ENCODE measurements at regions not wholly inside any gene's neighbourhood (a gene's known extent, or its start where the extent isn't known, plus 50 kb on each side); places are given as distances from the start of the nearest gene placed in this dataset.

GRCh38 chr15:46178138-46178537 lies 543.3 kb downstream of the SQOR start:
- Mint-ChIP-seq H3K36me3 (no peaks in the 10 kb centered on the region), H3K4me1 (no peaks in the 10 kb centered on the region), H3K27me3 (ENCODE audit: low read depth) (peaks cover 2% of the 10 kb centered on the region; the same call in 1 of the 2 replicates), H3K9me3 (peaks cover 66% of the 10 kb centered on the region), H3K27ac (no peak overlapping the region), H3K4me3 (no peak overlapping the region)
- DNase-seq (ENCODE audit: low spot score) = no peak
- POLR2A ChIA-PET = no interaction called here
- no peak for ATAC-seq
- CTCF ChIA-PET = no interaction called here
- TF ChIP-seq, protein P1, sequence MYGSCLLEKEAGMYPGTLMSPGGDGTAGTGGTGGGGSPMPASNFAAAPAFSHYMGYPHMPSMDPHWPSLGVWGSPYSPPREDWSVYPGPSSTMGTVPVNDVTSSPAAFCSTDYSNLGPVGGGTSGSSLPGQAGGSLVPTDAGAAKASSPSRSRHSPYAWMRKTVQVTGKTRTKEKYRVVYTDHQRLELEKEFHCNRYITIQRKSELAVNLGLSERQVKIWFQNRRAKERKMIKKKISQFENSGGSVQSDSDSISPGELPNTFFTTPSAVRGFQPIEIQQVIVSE (CRISPR knock-in tag; IDR thresholded peaks at IDR 0.05; ENCODE audit: borderline replicate concordance) = no peak
- TF ChIP-seq, protein P2, sequence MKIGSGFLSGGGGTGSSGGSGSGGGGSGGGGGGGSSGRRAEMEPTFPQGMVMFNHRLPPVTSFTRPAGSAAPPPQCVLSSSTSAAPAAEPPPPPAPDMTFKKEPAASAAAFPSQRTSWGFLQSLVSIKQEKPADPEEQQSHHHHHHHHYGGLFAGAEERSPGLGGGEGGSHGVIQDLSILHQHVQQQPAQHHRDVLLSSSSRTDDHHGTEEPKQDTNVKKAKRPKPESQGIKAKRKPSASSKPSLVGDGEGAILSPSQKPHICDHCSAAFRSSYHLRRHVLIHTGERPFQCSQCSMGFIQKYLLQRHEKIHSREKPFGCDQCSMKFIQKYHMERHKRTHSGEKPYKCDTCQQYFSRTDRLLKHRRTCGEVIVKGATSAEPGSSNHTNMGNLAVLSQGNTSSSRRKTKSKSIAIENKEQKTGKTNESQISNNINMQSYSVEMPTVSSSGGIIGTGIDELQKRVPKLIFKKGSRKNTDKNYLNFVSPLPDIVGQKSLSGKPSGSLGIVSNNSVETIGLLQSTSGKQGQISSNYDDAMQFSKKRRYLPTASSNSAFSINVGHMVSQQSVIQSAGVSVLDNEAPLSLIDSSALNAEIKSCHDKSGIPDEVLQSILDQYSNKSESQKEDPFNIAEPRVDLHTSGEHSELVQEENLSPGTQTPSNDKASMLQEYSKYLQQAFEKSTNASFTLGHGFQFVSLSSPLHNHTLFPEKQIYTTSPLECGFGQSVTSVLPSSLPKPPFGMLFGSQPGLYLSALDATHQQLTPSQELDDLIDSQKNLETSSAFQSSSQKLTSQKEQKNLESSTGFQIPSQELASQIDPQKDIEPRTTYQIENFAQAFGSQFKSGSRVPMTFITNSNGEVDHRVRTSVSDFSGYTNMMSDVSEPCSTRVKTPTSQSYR (CRISPR knock-in tag; IDR thresholded peaks at IDR 0.05) = no peak
- TF ChIP-seq EMX1 (CRISPR knock-in tag; IDR thresholded peaks at IDR 0.05) (no peak), ATF1 (CRISPR knock-in tag; IDR thresholded peaks at IDR 0.05) (no peak), RELA (CRISPR knock-in tag; IDR thresholded peaks at IDR 0.05; ENCODE audit: borderline replicate concordance) (no peak)

- Mint-ChIP-seq H3K27ac (no peak overlapping the region), H3K9me3 (peaks cover 16% of the 10 kb centered on the region), H3K4me3 (no peak overlapping the region), H3K27me3 (ENCODE audit: low read depth) (no peaks in the 10 kb centered on the region), H3K4me1 (no peaks in the 10 kb centered on the region), H3K36me3 (peaks cover 5% of the 10 kb centered on the region)
- ChIA-PET CTCF (interaction anchor here (0.6 kb wide), 1 partner anchor 17 kb away, joined by 4 read pairs; no protein-coding TSS in a partner anchor), POLR2A (no interaction called here)
- ATAC-seq (no peak), DNase-seq (ENCODE audit: low spot score) (no peak)
- TF ChIP-seq ESRRA (CRISPR knock-in tag; IDR thresholded peaks at IDR 0.05; ENCODE audit: borderline replicate concordance) (no peak), TEAD4 (CRISPR knock-in tag; IDR thresholded peaks at IDR 0.05) (no peak), PRDM15 (CRISPR knock-in tag; IDR thresholded peaks at IDR 0.05) (no peak), TCF7 (CRISPR knock-in tag; IDR thresholded peaks at IDR 0.05; ENCODE audit: low read depth) (no peak), USF2 (CRISPR knock-in tag; IDR thresholded peaks at IDR 0.05) (no peak), CREB1 (CRISPR knock-in tag; IDR thresholded peaks at IDR 0.05) (no peak), ATF1 (CRISPR knock-in tag; IDR thresholded peaks at IDR 0.05) (no peak), ELF4 (CRISPR knock-in tag; IDR thresholded peaks at IDR 0.05; ENCODE audit: low read depth) (no peak), E2F5 (CRISPR knock-in tag; IDR thresholded peaks at IDR 0.05) (no peak), NR2C2 (CRISPR knock-in tag; IDR thresholded peaks at IDR 0.05) (no peak), HMGA2 (CRISPR knock-in tag; IDR thresholded peaks at IDR 0.05) (no peak), PRRX2 (CRISPR knock-in tag; IDR thresholded peaks at IDR 0.05) (no peak), ZNF317 (CRISPR knock-in tag; IDR thresholded peaks at IDR 0.05; ENCODE audit: borderline replicate concordance, low read depth) (no peak)
- TF ChIP-seq, protein P3, sequence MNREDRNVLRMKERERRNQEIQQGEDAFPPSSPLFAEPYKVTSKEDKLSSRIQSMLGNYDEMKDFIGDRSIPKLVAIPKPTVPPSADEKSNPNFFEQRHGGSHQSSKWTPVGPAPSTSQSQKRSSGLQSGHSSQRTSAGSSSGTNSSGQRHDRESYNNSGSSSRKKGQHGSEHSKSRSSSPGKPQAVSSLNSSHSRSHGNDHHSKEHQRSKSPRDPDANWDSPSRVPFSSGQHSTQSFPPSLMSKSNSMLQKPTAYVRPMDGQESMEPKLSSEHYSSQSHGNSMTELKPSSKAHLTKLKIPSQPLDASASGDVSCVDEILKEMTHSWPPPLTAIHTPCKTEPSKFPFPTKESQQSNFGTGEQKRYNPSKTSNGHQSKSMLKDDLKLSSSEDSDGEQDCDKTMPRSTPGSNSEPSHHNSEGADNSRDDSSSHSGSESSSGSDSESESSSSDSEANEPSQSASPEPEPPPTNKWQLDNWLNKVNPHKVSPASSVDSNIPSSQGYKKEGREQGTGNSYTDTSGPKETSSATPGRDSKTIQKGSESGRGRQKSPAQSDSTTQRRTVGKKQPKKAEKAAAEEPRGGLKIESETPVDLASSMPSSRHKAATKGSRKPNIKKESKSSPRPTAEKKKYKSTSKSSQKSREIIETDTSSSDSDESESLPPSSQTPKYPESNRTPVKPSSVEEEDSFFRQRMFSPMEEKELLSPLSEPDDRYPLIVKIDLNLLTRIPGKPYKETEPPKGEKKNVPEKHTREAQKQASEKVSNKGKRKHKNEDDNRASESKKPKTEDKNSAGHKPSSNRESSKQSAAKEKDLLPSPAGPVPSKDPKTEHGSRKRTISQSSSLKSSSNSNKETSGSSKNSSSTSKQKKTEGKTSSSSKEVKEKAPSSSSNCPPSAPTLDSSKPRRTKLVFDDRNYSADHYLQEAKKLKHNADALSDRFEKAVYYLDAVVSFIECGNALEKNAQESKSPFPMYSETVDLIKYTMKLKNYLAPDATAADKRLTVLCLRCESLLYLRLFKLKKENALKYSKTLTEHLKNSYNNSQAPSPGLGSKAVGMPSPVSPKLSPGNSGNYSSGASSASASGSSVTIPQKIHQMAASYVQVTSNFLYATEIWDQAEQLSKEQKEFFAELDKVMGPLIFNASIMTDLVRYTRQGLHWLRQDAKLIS (CRISPR knock-in tag; IDR thresholded peaks at IDR 0.05; ENCODE audit: borderline replicate concordance) = no peak
- TF ChIP-seq, protein P2 (CRISPR knock-in tag; IDR thresholded peaks at IDR 0.05) = no peak
Observed at GRCh38 chr15:46207341-46207740, 572.5 kb downstream of the SQOR start.

Measured in WTC11 (cell line).